Endothelial cell of umbilical vein (primary cell): ENCODE measurements at regions not wholly inside any gene's neighbourhood (a gene's known extent, or its start where the extent isn't known, plus 50 kb on each side); places are given as distances from the start of the nearest gene placed in this dataset.

ENCODE experiments used
- BruUV-seq: library from RNA; stranded (reverse); fragments of 400-500 nt; replicated peaks from 2 replicates; lab custom pipeline; 2021; lab: Mats Ljungman, UMichigan
- CTCF ChIA-PET: fragments of 300-600, 350-600 bp; sonication (Branson Sonifier 250); formaldehyde crosslinking; loops from one replicate; lab custom pipeline; 2021; ENCODE audit warnings: antibody characterized with exemption, inconsistent platforms; lab: Charles Lee
- POLR2A ChIA-PET: fragments of 300-600, 350-600 bp; sonication (Branson Sonifier 250); formaldehyde crosslinking; loops from one replicate; lab custom pipeline; 2021; ENCODE audit warnings: antibody characterized with exemption, inconsistent platforms; lab: Charles Lee
- DNase-seq: peaks from one replicate; pipeline ENCODE4 v3.0.0-alpha.2; 2011; ENCODE audit warnings: low read depth, low spot score
- FAIRE-seq: peaks from 2 replicates; lab custom pipeline; 2011; peaks lifted over from hg19 to GRCh38; lab: Jason Lieb, UNC
- H2AFZ ChIP-seq: 2 replicates; pipeline ENCODE4 v1.6.0; 2012; ENCODE audit warnings: low read depth, low read length, control low read depth, inconsistent platforms
- H3K27ac ChIP-seq: 2 replicates; pipeline ENCODE4 v1.5.1; 2011; ENCODE audit warnings: low read depth, mild to moderate bottlenecking, control low read depth, low read length, moderate library complexity; ENCODE audit not compliant: insufficient read depth
- H3K27me3 ChIP-seq, 2 experiments: 2 replicates each; pipeline versions ENCODE4 v1.6.0 to v1.6.1; 2011; ENCODE audit warnings: low read length in 2 of 2, mixed read lengths in 1 of 2; ENCODE audit not compliant: control insufficient read depth in 2 of 2, insufficient read depth in 2 of 2
- H3K36me3 ChIP-seq, 2 experiments: 2 replicates in 1 of 2; 3 replicates in 1 of 2; pipeline ENCODE4 v1.5.1; 2011; ENCODE audit warnings: low read length in 2 of 2, mild to moderate bottlenecking in 1 of 2, moderate library complexity in 1 of 2; ENCODE audit not compliant: control insufficient read depth in 2 of 2, insufficient read depth in 2 of 2; ENCODE audit errors: extremely low read depth in 1 of 2
- H3K4me1 ChIP-seq: 3 replicates; pipeline ENCODE4 v1.5.1; 2011; ENCODE audit warnings: mild to moderate bottlenecking, low read length; ENCODE audit not compliant: control insufficient read depth, insufficient read depth; ENCODE audit errors: extremely low read depth
- H3K4me2 ChIP-seq: 2 replicates; pipeline ENCODE4 v1.6.1; 2011; ENCODE audit warnings: low read length, control low read depth, mixed read lengths; ENCODE audit not compliant: insufficient read depth
- H3K4me3 ChIP-seq, 3 experiments: fragments of 200-600 bp in 1 of 3; sonication (generic), shearing (Covaris generic) in 1 of 3; replicated peaks in 1 of 3; 2 replicates each; pipeline ENCODE4 v1.5.1; 2011 to 2016; ENCODE audit warnings: control low read depth in 3 of 3, low read length in 3 of 3, mild to moderate bottlenecking in 2 of 3, inconsistent platforms in 1 of 3, low read depth in 1 of 3, moderate library complexity in 1 of 3; ENCODE audit not compliant: insufficient read depth in 1 of 3
- H3K79me2 ChIP-seq: 2 replicates; pipeline ENCODE4 v1.6.0; 2012; ENCODE audit warnings: low read length, inconsistent platforms; ENCODE audit not compliant: control insufficient read depth, insufficient read depth
- H3K9ac ChIP-seq: replicated peaks from 2 replicates; pipeline ENCODE3; 2011; ENCODE audit warnings: low read length, control low read depth; ENCODE audit not compliant: insufficient read depth; ENCODE audit errors: extremely low read depth
- H3K9me1 ChIP-seq: replicated peaks from 3 replicates; pipeline ENCODE4 v1.6.0; 2011; ENCODE audit warnings: mild to moderate bottlenecking, low read length; ENCODE audit not compliant: control insufficient read depth, insufficient read depth; ENCODE audit errors: extremely low read depth
- H3K9me3 ChIP-seq: replicated peaks from 2 replicates; pipeline ENCODE4 v1.5.1; 2012; ENCODE audit warnings: low read length, inconsistent platforms; ENCODE audit not compliant: control insufficient read depth, insufficient read depth
- H4K20me1 ChIP-seq: replicated peaks from 2 replicates; pipeline ENCODE3; 2011; ENCODE audit warnings: mild to moderate bottlenecking, low read length; ENCODE audit not compliant: control insufficient read depth, insufficient read depth; ENCODE audit errors: extremely low read depth
- EZH2 ChIP-seq: IDR thresholded peaks from 2 replicates; pipeline ENCODE4 v1.6.1; 2012; ENCODE audit warnings: borderline replicate concordance, low read depth, mild to moderate bottlenecking, moderate library complexity, low read length, inconsistent platforms; ENCODE audit not compliant: severe bottlenecking
- FOS ChIP-seq: IDR thresholded peaks from 2 replicates; pipeline ENCODE4 v1.6.1; 2011; ENCODE audit warnings: mild to moderate bottlenecking, low read length, moderate library complexity, borderline replicate concordance; ENCODE audit not compliant: insufficient read depth
- GATA2 ChIP-seq: IDR thresholded peaks from 2 replicates; pipeline ENCODE4 v1.7.0; 2011; ENCODE audit warnings: low read depth, mild to moderate bottlenecking, moderate library complexity, mixed read lengths, low read length; ENCODE audit not compliant: insufficient read length, insufficient read depth
- JUN ChIP-seq: IDR thresholded peaks from 2 replicates; pipeline ENCODE4 v1.6.1; 2011; ENCODE audit warnings: borderline replicate concordance, low read depth; ENCODE audit not compliant: insufficient read length, insufficient read depth
- MYC ChIP-seq: IDR thresholded peaks from one replicate; pipeline ENCODE4 v1.6.1; 2011; ENCODE audit warnings: mild to moderate bottlenecking, low read depth, low read length
- POLR2A ChIP-seq: IDR thresholded peaks from 2 replicates; pipeline ENCODE4 v1.6.1; 2012; ENCODE audit warnings: low read depth, mild to moderate bottlenecking, control low read depth, low read length
- POLR2AphosphoS5 ChIP-seq: IDR thresholded peaks from 2 replicates; pipeline ENCODE4 v1.6.1; 2012; ENCODE audit warnings: low read depth, mild to moderate bottlenecking, control low read depth, low read length, moderate library complexity; ENCODE audit not compliant: insufficient read depth
- dilution Hi-C: fragments of 300-500 bp; cut with MboI; formaldehyde crosslinking; loops from one replicate; pipeline ENCODE4 v1.15.0; 2019; ENCODE audit warnings: low sequenced_read_pairs; ENCODE audit not compliant: extremely low pct_ligation_motif_present
- intact Hi-C: fragments of 100-400 bp; cut with micrococcal nuclease; formaldehyde crosslinking; loops from one replicate; pipeline ENCODE4 v1.10.0; 2022
- TF ChIP-seq, protein P1 (sequence below): IDR thresholded peaks from 2 replicates; pipeline ENCODE4 v1.6.1; 2011; ENCODE audit not compliant: insufficient read depth, insufficient read length
- TF ChIP-seq, protein P2 (sequence below), 2 donors: IDR thresholded peaks; 1 replicate in 1 of 2; 2 replicates in 1 of 2; pipeline ENCODE4 v1.5.1; 2011; ENCODE audit warnings: low read length in 2 of 2, mild to moderate bottlenecking in 2 of 2, moderate library complexity in 2 of 2, control low read depth in 1 of 2, inconsistent platforms in 1 of 2, low read depth in 1 of 2; ENCODE audit not compliant: insufficient read depth in 1 of 2; ENCODE audit errors: extremely low read depth in 1 of 2

DNA sequence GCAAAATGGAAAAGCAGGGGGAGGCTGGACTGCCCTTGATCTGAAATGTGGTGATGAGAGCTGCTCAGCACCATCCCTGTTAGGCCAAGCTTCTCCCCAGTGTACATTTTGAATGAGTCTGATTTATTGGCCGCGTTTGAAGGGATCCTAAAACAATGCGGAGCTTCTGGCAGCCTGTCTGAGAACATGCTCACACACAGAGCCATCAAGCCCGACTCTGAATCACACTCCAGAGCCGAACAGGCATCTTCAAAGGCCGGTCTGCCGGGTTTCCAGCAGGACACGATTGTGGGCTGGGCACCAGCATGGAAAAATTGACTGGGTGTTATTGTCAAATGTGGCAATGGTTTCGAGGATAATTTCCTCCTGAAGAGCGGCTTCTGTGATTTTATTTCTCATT lies 235.9 kb downstream of the TFAP2C start:
- no peak overlapping the region for H3K27ac ChIP-seq
- no peak overlapping the region for H3K9ac ChIP-seq
- H3K4me3 ChIP-seq, result no peak overlapping the region
- H4K20me1 ChIP-seq, result no peaks in the 10 kb centered on the region
- DNase-seq (no peak), FAIRE-seq (no peak)
- H3K79me2 ChIP-seq, result no peaks in the 10 kb centered on the region
- intact Hi-C loops, result no loop called here
- no peaks in the 10 kb centered on the region for H3K36me3 ChIP-seq
- dilution Hi-C loops, result no loop called here
- H3K27me3 ChIP-seq, result no peaks in the 10 kb centered on the region
- TF ChIP-seq GATA2 (no peak), POLR2A (no peak), FOS (no peak), POLR2AphosphoS5 (no peak), JUN (no peak), MYC (no peak), EZH2 (no peak)
- TF ChIP-seq, protein P1, sequence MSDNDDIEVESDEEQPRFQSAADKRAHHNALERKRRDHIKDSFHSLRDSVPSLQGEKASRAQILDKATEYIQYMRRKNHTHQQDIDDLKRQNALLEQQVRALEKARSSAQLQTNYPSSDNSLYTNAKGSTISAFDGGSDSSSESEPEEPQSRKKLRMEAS, result no peak
- TF ChIP-seq, protein P2, sequence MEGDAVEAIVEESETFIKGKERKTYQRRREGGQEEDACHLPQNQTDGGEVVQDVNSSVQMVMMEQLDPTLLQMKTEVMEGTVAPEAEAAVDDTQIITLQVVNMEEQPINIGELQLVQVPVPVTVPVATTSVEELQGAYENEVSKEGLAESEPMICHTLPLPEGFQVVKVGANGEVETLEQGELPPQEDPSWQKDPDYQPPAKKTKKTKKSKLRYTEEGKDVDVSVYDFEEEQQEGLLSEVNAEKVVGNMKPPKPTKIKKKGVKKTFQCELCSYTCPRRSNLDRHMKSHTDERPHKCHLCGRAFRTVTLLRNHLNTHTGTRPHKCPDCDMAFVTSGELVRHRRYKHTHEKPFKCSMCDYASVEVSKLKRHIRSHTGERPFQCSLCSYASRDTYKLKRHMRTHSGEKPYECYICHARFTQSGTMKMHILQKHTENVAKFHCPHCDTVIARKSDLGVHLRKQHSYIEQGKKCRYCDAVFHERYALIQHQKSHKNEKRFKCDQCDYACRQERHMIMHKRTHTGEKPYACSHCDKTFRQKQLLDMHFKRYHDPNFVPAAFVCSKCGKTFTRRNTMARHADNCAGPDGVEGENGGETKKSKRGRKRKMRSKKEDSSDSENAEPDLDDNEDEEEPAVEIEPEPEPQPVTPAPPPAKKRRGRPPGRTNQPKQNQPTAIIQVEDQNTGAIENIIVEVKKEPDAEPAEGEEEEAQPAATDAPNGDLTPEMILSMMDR (IDR thresholded peaks at IDR 0.05; ENCODE audit: extremely low read depth in 1 of 2, insufficient read depth in 1 of 2, low read depth in 1 of 2, low read length in 2 of 2), result no peak
- H3K4me1 ChIP-seq, result no peaks in the 10 kb centered on the region
- POLR2A ChIA-PET, result no interaction called here
- H3K9me3 ChIP-seq, result no peaks in the 10 kb centered on the region
- H3K4me2 ChIP-seq, result no peak overlapping the region
- CTCF ChIA-PET, result no interaction called here
- no TSS peak for BruUV-seq
- H2AFZ ChIP-seq, result no peak overlapping the region
- H3K9me1 ChIP-seq, result no peaks in the 10 kb centered on the region
